NCI-H2196 treated with DMSO at 0.1 percent for 48 hours (cell line): ENCODE measurements at regions not wholly inside any gene's neighbourhood (a gene's known extent, or its start where the extent isn't known, plus 50 kb on each side); places are given as distances from the start of the nearest gene placed in this dataset.

Experiments used
- DNase-seq: peaks from one replicate; lab custom pipeline; 2025; ENCODE audit not compliant: unreplicated experiment; lab: John Stamatoyannopoulos, UW

DNA sequence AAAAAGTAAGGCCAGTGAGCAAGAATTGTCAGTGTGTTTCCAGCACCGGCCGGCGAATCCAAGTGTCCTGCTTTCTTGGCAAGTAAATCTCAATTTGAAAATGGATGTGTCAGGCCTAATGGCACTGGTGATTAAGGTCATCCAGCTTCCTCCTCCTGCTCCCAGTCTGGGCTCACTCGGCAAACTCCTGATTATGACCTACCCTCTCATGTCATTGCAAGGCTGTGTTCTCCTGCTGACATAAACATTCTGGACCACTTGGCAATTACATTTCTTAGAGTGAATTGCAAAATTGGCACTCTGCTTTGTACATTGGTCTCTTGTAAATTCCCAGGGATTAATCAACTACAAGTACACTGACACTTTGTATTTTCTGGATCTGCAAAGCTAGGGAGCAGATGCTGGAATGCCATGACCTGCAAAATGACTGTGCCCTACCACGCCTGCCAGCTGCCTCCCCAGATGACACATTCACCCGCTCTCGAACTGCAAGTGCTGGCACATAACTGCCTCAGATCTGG, 473.8 kb downstream of the KIF20B start:
- DNase-seq, result no peak

DNA sequence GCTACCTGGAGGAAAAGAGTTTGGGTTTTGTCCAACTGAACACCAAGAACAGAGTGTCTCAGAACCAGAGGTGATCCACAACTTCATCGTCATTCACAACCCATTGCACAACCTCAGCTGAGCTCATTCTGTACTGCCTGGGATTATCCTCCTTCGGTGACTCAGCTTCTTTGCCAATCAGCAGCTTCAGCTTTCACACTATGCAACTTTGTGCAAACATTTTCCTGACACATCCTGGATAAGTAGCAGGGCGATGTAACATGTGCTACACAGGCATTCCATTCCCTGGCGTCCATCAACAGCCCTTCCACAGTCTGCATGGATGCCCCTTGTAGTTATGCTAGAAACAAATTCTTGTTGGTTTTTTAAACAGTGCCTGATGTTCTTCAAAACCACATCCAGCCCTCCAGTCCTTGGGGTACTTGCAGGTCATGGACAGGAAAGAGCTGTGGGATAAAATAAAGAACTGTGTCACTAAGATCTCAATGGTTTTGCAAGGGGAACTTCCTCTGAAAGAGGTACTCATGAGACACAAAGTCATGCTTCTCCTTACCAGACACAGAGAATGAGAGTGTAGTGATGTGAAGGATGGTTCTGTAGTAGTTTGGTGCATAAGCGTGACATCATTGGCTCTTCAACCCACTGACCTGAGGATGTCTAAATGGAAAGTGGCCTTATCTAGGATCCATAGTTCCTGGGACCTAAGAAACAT, 478.5 kb downstream of the KIF20B start:
- DNase-seq, result no peak

DNA sequence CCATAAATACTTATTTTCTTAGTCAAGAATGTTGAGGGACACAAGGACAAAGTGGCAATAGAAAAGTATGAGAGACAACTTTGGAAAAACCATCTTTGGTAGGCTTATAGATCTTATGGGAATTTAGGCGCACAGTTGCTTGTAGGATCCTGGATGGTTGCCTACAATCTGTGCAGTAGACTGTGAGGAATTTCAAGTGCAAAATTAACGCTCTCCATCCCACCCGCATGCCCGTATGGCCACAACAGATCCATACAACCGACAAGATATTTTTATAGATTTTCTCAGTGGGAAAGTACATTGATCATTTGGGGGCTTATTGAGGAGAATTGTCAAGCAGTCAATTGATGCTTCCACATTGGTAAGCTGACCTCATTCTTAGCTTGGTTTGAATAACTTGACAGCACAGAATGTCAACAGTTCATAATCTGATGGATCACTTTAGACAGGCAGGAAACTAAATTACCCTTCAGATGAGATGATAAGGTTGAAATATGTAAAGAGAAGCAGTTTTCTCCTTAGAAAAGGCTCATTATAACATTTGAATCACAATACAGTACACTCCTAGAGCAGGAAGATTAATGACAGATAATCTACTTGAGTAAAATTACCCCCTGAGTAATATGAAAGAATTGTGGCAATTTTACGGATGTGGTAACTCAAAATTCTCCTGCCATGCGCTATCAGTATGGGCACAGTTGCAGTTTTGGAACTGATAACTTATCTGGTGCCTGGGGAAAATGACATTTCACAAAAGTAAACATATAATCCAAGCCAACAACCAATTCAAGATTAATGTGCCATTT, 479.7 kb downstream of the KIF20B start:
- no peak for DNase-seq

DNA sequence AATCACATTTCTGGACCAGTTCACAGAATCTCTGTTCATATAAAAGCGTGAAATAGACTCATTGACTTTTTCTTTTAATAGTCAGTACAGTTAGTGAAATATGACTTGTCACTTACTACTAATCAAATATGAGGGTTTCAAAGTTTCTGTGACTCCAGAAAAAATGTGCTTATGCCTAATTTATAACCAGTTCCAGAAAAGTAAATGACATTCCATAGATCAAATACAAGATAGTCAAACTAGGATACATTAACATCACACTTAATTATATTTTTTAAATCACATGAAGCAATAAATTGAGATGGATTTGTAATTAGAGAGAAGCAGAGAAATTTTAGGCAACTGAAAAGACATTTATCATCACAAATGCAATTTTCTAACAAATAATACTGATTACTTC, 491.4 kb downstream of the KIF20B start:
- DNase-seq, result no peak

DNA sequence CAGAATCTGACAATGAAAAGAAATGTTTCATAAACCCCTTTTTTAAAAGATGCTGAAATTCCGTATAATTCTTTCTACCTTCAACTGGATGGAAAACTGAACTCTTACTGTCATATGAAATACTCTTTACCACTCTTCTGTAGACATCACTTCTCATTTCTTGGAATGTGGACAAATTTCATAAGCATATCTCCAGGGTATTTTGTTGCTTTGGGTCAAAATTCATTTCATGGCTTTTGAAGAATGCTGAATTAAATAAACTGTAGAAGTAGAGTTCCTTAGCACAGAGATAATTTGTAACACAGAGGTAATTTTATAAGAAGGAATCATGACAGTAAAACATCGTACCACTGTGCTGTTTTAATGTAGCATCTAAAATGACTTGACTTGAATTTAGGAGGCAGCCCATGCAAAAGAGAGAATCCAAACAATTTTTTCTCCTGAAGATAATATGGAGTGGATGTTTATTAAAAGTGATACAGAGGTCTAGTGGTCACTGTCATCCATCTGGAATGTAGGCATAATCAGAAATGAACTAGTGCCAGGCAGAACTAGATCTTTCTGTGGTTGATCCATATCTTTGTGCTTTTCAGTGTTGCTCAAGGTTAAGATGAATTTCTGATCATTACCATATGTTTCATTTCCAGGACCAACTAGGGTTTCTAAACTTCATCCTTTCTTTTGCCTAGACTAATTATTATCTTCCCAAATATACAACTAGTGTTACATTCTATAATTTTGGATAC, 492.0 kb downstream of the KIF20B start:
- DNase-seq, result no peak

DNA sequence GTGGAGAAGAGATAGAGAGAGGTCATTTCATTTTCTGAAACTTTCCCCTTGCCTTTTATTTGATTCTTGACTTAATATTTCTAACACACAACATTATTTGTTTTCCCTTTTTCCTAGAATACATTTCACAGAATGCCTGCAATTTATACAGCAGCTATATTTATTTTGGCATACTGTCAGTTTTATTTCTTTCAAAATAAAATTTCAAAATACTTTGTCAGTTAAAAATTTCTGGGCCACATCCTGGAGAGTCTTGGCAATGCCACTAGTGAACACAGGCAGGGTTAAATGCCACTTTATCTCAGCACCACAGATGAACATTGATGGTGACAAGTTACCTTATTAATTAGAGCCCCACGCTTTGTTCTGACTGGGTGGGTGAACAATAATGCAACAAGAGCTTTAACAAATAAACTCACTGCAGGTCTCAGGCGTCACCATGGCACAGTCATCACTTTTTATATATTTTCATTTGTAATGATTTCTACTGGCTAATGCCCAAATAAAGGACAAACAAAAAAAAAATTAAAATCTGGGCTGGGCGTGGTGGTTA, 494.0 kb downstream of the KIF20B start:
- DNase-seq, result no peak

DNA sequence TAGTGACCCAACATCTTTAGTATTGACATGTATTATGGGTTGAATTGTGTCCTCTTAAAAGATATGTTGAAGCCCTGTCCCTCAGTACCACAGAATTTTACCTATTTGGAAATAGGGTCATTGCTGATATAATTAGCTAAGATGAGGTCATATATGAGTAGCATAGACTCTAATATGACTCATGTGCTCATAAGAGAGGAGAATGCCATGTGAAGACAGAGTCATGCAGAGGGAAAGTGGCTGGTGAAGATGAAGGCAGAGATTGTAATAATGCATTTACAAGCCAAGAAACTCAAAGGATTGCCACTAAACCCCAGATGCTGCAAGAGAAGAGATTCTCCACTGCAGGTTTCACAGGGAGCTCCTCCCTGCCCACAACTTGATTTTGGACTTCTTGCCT, 496.4 kb downstream of the KIF20B start:
- no peak for DNase-seq

DNA sequence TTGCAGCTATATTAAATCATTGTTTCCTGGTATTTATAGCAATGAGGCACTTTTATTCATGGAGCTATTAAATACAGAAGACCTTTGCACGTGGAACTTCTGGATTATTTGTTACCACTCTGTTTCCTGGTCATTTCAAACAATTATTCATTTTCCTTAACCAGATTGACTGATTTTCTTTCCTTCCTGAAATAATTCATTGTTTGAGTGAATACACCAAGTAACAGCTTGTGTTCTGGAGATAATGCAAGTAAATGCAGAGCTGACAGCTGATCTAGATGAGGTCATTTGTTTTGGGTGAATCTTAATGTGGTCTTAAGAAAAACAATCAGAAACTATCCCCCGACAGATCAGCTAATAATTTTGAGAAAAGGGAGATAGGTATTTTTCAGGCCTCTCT, 497.7 kb downstream of the KIF20B start:
- no peak for DNase-seq

DNA sequence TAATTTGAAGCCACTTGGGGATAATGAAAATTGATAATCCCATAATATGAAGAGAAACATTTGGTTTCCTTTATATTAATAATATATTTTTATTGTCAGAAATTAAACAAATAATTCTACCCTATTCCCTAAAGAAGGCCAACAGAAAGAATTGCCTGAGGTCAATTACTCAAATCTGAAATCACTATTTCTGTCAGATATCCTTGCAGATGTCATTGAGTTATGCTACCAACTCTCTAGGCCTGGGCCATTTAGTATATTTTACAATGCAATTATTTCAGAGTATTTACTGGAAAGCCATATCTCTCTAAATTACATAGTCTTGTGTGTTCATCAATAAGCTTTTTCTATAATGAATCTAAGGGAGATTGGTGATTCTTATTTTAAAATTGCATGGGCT, 498.1 kb downstream of the KIF20B start:
- no peak for DNase-seq

DNA sequence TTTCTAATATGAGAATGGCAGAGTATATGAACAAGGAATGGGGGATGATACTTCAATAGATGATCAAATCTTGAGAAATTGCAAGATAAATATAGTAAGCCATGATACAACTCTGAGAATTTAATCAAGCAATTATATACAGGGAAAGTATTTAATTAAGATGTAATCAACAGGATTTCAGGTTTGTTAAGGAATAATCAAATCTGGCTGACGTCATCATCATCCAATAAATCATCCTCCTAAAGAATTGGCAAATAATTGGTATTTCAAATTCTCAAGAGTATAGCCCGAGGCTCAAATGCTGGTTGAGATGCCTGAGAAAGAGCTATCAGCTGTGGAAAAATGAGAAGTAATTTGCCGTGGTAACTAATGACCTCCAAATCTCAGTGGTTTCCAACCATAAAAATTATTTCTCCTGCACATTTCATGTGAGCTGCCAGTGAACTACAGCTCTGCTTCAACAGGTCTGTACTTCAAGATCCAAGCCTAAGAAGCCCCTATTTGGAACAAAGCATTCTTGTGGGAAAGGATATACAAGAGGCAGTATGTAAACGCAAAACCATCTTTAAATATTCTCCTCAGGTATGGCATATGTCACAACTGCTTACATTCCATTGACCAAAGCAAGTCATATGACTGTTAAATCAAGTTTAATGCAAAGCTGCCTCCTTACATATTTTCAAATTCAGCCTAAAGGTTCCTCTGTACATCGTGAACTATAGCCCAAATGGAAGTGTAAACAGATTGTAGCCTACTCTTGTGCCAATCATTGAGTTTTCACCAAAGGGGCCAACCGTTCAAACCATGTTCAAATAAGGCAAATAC, 503.0 kb downstream of the KIF20B start:
- no peak for DNase-seq

DNA sequence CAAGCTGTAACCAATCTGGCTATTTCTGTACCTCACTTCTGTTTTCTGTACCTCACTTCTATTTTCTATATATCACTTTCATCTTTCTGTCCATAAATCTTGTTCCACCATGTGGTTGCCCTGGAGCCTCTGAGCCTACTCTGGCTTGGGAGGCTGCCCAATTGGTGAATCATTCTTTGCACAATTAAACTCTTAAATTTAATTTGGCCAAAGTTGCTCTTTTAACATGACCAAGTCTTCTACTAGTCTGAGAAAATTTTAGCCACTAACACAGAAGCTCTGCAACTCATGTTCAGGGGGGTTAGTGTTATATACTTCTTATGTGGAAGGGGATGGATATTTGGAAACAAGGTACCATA, 503.5 kb downstream of the KIF20B start:
- DNase-seq, result no peak

DNA sequence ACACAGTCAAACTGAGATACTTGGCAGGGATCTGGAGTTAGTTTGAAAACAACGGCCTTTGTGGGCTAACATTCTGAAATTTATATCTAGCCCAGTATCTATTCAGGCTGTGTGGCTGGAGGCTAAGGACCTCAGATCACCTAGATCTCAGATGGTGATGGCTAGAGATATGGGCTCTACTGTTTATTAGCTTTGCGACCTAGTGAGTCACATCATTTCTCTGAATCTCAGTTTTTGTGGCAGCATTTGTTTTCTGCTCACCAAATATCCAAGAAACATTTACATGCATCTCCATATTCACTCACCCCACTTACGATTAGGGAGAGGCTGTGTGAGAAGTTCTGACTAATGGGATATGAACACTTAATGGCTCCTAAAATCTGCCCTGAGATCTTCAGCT, 503.9 kb downstream of the KIF20B start:
- no peak for DNase-seq

DNA sequence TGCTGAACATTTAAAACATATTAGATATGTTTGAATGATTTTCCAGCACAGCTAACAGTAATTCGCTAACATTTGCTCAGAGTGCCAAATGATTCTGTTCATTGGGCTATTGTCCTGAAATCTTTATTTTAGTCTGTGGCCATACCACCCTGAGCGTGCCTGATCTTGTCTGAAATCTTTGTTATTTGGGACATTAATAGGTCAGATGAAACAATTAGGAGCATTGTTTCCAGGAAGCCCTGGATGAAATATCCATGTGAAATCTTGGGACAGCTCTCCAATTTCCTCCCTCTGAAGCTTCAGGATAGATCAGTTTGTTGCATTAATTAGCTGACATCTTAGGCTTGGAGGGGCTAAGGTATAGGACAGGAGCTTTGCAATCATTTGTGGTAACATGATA, 512.0 kb downstream of the KIF20B start:
- no peak for DNase-seq

DNA sequence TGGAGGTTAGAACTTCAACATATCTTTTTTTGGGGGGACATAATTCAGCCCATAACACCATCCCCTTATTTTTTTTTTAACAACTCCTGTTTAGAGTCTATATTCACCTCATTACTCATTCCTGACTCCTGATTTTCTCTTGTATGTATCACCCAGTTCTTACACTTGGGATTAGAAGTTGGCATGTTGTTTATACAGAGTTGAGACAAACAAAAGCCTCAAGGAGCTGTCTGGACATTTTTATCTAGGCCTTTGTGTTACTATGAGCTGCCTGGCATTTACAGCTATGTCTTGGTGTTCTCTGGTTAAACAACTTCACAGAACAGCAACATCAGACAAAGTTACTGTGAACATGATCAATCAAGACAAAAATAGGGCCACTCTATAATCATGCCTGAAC, 517.5 kb downstream of the KIF20B start:
- DNase-seq, result no peak

DNA sequence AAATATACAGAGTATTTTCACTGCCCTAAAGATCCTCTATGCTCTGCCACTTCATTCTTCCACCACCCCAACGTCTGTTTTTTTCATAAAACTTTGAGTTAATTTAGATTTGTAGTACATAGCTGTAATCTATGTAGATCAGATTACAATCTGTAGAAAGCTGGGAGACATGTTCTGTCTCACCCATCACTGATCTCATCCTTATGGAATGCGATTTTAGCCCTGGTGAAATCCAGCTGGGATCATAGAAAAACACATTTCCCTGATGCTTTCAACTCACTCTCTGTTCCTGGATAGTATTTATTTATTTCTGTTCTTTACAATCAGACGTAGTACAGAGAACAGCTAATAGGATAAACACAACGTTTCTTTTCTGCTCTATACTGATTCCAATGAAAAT, 521.0 kb downstream of the KIF20B start:
- DNase-seq, result no peak

DNA sequence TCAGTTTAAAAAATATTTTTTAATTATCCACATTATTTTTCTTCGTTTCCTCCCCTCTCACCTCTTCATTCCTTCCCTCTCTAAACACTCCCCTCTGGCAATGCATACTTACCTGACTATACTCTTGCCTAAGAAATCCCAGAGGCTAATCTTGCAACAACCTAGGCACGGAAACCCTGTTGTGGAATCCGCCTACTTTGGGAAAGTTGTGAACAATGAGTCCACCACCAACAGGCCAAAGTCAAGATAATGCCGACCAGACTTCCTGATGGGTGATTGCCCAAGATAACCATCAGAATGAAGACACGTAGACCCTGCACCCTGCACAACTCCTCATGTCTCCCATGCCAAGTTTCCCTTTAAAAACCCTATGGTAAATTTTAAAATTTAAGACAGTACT, 521.5 kb downstream of the KIF20B start:
- no peak for DNase-seq

DNA sequence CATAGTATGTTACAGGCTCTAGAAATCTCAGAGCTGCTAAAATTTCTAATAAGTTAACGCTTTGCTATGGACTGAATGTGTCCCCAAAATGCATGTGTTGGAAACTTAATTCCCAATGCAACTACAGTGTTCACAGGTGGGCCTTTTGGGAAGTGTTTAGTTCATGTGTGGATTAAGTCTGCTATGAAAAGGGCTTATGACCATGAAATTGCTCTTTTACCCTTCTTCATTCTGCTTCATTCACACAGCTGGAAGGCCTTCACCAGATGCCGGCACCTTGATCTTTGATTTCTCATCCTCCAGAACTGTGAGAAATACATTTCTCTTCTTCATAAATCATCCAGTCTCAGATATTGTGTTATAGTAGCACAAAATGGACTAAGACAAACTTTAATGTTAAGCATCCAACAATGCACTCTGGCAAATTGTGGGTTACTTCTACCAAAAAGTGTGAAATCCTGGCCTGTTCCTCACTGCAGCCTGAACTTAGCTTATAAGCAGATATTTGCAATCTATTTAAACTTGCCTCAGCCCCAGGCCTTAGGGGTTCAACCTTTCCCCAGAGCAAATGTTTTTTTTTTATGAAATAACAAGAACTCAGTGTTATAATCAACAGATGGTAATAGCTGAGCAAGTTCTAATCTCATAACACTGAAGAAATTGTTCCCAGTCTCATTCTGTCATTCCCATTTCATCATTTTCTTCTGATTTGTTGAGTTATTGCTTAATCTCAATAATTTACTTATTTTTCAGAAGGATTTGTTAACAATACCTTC, 523.6 kb downstream of the KIF20B start:
- DNase-seq, result no peak

DNA sequence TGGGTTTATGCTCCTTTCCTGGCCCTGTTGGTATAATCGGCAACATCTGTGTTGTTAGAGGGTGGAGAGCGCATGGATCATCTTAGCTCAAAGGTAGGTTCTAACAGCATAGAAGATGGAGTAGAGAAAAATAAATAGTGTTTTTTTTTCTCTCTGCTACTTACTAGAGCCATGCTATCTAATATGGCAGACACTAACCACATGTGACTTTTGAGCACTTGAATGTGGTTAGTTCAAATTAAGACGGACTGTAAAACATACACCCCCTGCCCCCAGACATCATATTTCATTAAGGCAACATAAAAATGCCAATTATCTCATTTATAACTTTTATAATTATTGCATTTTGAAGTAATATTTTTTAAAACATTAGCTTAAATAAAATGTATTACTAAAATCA, 525.1 kb downstream of the KIF20B start:
- no peak for DNase-seq

DNA sequence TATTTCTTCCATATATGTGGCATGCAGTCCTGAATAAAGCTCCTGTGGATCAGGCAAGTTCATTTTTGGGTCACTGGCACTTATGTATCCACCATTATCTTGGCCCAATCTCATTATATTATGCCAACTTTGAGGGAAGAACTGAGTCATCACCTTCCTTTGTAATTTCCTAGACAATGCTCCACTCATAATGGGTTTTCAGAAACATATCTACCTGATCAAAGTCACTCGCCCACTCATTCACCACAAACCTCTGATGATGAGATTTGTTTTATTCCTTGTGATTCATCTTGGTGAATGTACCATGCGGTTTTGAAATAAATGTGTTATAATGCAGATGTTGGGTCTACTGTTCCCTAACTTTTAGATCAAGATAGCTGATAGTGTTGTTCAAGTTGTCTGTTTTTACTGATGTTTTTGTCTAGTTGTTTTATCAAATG, 525.8 kb downstream of the KIF20B start:
- DNase-seq, result no peak

DNA sequence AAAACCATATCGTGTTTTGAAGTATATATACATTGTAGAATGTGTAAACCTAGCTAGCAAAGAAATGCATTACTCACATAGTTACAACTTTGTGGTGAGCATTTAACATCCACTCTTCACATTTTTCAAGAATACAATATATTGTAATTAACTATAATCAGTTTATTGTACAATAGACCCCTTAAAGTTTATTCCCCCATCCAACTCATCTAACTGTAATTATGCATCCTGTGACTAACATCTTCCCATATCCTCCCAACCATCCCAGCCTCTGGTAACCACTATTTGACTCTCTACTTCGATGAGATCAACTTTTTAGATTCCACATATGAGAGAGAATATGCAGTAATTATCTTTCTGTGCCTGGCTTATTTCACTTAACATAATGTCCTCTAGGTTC, 526.4 kb downstream of the KIF20B start:
- no peak for DNase-seq
